ENCODE measurements at regions not wholly inside any gene's neighbourhood (a gene's known extent, or its start where the extent isn't known, plus 50 kb on each side); places are given as distances from the start of the nearest gene placed in this dataset.
"Not testable (repeated sequence)": the region's sequence is repeated elsewhere in the genome, so short reads cannot be mapped to it uniquely, and the experiment has no call there.

- intact Hi-C loops (cut with micrococcal nuclease) = no loop called here
Observed at GRCh38 chr6:103677290-103677689, 1182.4 kb downstream of the HACE1 start.

GRCh38 chr6:103675807-103676406 lies 1183.8 kb downstream of the HACE1 start:
- intact Hi-C loops (cut with micrococcal nuclease) = no loop called here

GRCh38 chr6:103674790-103675189 lies 1184.9 kb downstream of the HACE1 start:
- intact Hi-C loops (cut with micrococcal nuclease) = no loop called here

- intact Hi-C loops (cut with micrococcal nuclease) = no loop called here
Observed at GRCh38 chr6:103672169-103672568, 1187.5 kb downstream of the HACE1 start.

- intact Hi-C loops (cut with micrococcal nuclease) = no loop called here
Observed at GRCh38 chr6:103629613-103630012, 1230.1 kb downstream of the HACE1 start.

DNA sequence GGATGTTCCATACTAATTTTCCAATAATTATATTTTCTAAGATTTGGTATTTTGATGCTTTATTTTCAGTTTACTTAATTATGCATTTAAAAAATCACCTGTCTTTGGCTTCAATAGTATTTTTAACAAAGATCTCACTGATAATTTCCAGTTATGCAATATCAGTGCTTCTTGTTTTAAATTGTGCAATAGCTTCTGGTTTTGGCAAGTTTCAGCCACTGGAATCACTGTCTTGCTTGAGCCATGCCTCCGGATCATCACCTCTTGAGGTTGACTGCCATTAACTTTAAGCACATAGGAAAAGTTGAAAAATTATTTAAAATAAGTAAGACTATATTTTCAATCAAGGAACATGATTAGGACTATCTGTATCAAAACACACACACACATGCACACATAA lies 1242.1 kb downstream of the HACE1 start:
- intact Hi-C loops (cut with micrococcal nuclease) = no loop called here

GRCh38 chr6:103587722-103588121 lies 1272.0 kb downstream of the HACE1 start:
- intact Hi-C loops (cut with micrococcal nuclease) = no loop called here

DNA sequence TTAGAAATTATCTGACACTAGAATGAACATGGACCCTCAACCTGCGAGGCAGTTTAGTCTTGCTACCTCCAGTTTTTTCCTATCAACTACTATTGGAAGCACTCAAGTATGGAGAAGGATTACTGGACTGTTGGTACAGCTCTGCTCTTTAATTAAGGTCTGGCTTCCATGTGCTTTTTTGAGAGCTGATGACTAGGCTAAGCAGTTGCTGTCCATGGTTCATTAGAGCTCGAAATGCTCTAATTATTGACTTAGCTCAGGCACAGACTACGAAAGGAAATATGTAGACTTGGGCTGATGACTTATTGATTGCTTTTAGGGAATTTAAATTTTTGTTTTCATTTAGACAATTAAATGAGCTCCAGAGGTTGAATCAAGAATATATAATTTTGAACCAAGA lies 1281.6 kb downstream of the HACE1 start:
- intact Hi-C loops (cut with micrococcal nuclease) = no loop called here

DNA sequence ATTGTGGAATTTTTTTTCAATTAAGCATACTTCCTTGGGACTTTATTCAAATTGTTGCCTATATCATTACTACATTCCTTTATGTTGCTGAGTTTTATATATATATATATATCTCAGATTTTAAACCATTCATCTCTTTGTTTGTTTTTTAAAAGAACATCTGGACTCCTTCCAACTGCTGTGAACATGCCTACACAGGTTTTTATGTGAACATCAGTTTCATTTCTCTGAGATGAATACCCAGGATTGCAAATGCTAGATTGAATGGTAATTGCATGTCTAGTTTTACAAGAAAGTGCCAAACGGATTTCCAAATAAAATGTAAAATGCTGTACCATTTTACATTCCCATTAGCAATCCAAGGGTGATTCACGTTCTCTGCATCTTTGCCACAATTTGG lies 1289.3 kb downstream of the HACE1 start:
- intact Hi-C loops (cut with micrococcal nuclease) = no loop called here

GRCh38 chr6:103554911-103555310 lies 1304.8 kb downstream of the HACE1 start:
- intact Hi-C loops (cut with micrococcal nuclease) = no loop called here

GRCh38 chr6:103538381-103538780 lies 1321.3 kb downstream of the HACE1 start:
- intact Hi-C loops (cut with micrococcal nuclease) = no loop called here

GRCh38 chr6:103534814-103535213 lies 1324.9 kb downstream of the HACE1 start:
- intact Hi-C loops (cut with micrococcal nuclease) = no loop called here

- intact Hi-C loops (cut with micrococcal nuclease) = no loop called here
Observed at GRCh38 chr6:103534095-103534494, 1325.6 kb downstream of the HACE1 start.

- intact Hi-C loops (cut with micrococcal nuclease) = no loop called here
Observed at GRCh38 chr6:103522045-103522444, 1337.7 kb downstream of the HACE1 start.

- intact Hi-C loops (cut with micrococcal nuclease) = no loop called here
Observed at GRCh38 chr6:103516336-103516735, 1343.4 kb downstream of the HACE1 start.

- intact Hi-C loops (cut with micrococcal nuclease) = no loop called here
Observed at GRCh38 chr6:103507052-103507451, 1352.7 kb downstream of the HACE1 start.

- intact Hi-C loops (cut with micrococcal nuclease) = no loop called here
Observed at GRCh38 chr6:103505155-103505518, 1354.6 kb downstream of the HACE1 start.

DNA sequence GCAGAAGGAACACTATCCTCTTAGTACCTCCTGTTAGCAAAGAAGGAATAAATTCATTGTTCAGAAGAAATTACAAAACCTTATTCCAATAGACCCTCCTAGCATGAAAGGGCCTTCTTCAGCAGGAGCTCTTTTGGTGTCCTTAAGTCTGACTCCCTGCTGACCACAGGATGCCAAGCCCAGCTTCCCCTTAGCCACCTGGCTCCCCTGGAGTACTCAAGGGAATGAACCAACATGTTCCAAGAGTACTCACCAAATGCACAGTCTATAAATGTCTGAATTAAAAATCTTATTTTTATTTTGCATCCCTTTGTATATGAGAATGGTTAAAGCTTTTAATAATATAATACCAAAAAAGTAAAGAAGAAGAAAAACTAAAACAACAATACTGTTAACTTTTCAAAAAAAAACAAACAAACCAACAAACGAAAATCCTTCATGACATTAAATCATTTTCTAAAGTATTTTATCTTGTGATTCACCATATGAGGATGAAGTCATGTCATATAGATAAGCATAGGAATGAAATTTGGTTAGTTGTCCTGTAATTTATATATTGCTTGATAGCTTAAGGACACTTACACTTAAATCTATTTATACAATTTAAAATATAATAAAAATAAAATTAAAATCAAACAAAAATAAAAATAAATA lies 1355.1 kb downstream of the HACE1 start:
- intact Hi-C loops (cut with micrococcal nuclease) = no loop called here

- intact Hi-C loops (cut with micrococcal nuclease) = not testable (repeated sequence)
Observed at GRCh38 chr6:103496588-103496987, 1363.1 kb downstream of the HACE1 start.

DNA sequence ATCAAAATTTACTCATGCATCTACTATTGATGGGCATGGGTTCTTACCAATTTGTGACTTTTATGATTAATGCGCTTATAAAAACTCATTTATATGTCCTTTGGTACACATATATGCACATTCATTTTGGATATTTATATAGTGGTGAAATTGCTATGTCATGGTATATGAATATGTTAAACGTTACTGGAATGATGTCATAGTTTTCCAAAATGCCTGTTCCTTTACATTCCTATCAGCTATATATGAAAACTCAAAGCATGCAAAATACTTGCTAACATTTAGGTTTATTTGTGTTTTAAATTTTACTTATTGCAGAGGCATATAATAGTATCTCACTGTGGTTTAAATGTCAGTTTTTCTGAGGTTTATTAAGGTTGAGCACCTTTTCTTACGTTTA lies 1403.1 kb downstream of the HACE1 start:
- intact Hi-C loops (cut with micrococcal nuclease) = no loop called here

- intact Hi-C loops (cut with micrococcal nuclease) = no loop called here
Observed at GRCh38 chr6:103455275-103455674, 1404.4 kb downstream of the HACE1 start.

- intact Hi-C loops (cut with micrococcal nuclease) = no loop called here
Observed at GRCh38 chr6:103409475-103409874, 1450.2 kb downstream of the HACE1 start.

GRCh38 chr6:103405321-103405720 lies 1454.4 kb downstream of the HACE1 start:
- intact Hi-C loops (cut with micrococcal nuclease) = no loop called here
